ENCODE measurements at regions not wholly inside any gene's neighbourhood (a gene's known extent, or its start where the extent isn't known, plus 50 kb on each side); places are given as distances from the start of the nearest gene placed in this dataset.

DNA sequence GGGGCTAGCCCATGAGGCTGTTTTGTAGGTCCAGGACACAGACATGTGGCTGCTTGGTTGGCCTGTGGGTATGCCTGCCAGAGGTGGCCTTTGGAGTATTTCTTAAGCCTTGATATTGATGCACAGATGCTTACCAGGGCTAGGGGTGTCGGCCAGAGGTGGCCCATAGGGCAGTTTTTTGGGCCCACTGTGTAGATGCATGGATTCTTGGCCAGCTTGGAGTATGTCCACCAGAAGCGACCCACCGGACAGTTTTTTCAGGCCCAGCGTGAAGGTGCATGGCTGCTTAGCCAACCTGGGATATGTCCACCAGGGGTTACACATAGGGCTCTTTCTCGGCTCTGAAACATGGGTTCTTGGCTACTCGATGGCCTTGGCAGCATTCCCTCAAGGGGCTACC, 1199.1 kb downstream of the CNTNAP5 start:
- no TSS peak for BruUV-seq (replicated peaks)
- no peaks in the 10 kb centered on the region for H3K79me2 ChIP-seq (ENCODE audit: low read length)
- H3K9ac ChIP-seq (ENCODE audit: low read length): no peak overlapping the region
- H3F3A ChIP-seq (ENCODE audit: low read length, unreplicated experiment): no peaks in the 10 kb centered on the region
- POLR2A ChIA-PET (ENCODE audit: unreplicated experiment): no interaction called here
- TF ChIP-seq EZH2phosphoT487 (IDR thresholded peaks at IDR 0.05; ENCODE audit: borderline replicate concordance, low read length): no peak
- no peak for TF ChIP-seq EZH2 (IDR thresholded peaks at IDR 0.05; ENCODE audit: low read length, unreplicated experiment)
- TF ChIP-seq, protein P1, sequence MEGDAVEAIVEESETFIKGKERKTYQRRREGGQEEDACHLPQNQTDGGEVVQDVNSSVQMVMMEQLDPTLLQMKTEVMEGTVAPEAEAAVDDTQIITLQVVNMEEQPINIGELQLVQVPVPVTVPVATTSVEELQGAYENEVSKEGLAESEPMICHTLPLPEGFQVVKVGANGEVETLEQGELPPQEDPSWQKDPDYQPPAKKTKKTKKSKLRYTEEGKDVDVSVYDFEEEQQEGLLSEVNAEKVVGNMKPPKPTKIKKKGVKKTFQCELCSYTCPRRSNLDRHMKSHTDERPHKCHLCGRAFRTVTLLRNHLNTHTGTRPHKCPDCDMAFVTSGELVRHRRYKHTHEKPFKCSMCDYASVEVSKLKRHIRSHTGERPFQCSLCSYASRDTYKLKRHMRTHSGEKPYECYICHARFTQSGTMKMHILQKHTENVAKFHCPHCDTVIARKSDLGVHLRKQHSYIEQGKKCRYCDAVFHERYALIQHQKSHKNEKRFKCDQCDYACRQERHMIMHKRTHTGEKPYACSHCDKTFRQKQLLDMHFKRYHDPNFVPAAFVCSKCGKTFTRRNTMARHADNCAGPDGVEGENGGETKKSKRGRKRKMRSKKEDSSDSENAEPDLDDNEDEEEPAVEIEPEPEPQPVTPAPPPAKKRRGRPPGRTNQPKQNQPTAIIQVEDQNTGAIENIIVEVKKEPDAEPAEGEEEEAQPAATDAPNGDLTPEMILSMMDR (conservative IDR thresholded peaks at IDR 0.05; ENCODE audit: low read depth, low read length): no peak
- CTCF ChIA-PET: no interaction called here
- ATAC-seq: no peak
- H3K9me3 ChIP-seq (ENCODE audit: low read length): peaks cover 13% of the 10 kb centered on the region; the same call in 1 of the 2 replicates
- intact Hi-C loops (cut with micrococcal nuclease): no loop called here
- H3K27ac ChIP-seq (ENCODE audit: low read length): no peak overlapping the region
- H2AFZ ChIP-seq (ENCODE audit: low read length): no peak overlapping the region
- no peak for DNase-seq
- no peaks in the 10 kb centered on the region for H3K9me2 ChIP-seq (replicated peaks; ENCODE audit: low read length)
- H3K4me3 ChIP-seq (ENCODE audit: low read length): no peak overlapping the region
- no peaks in the 10 kb centered on the region for H3K4me1 ChIP-seq (ENCODE audit: insufficient read depth, low read length)
- no peaks in the 10 kb centered on the region for H4K20me1 ChIP-seq (ENCODE audit: low read length)
- H3K27me3 ChIP-seq (ENCODE audit: low read length): no peaks in the 10 kb centered on the region
- no peaks in the 10 kb centered on the region for H3K36me3 ChIP-seq (ENCODE audit: low read depth, low read length)
- no peak overlapping the region for H3K4me2 ChIP-seq (ENCODE audit: low read length)

DNA sequence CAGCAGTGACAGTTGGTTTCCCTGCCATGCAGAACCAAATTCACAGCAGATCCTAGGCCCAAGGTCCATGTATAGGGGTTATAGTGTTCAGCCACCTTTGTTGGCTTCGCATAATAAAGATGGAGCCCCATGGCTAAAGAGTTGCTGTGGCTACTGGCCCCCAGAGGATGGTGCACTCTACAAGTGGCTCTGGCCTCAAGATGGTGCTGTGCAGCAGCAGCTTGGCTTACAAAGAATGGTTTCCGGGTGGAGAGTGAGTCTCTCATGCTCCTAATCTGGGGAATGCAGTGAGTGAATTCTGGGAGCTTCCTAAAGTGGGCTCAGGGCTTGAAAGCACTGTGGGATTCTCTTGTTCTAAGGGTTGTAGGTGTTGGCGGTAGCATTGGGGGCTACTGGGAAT, 1199.7 kb downstream of the CNTNAP5 start:
- CTCF ChIA-PET: no interaction called here
- Histone ChIP-seq H4K20me1 (ENCODE audit: low read length) (no peaks in the 10 kb centered on the region), H3K27ac (ENCODE audit: low read length) (no peak overlapping the region), H3K4me3 (ENCODE audit: low read length) (no peak overlapping the region), H3K9me3 (ENCODE audit: low read length) (peaks cover 10% of the 10 kb centered on the region; the same call in 1 of the 2 replicates), H3K36me3 (ENCODE audit: low read depth, low read length) (no peaks in the 10 kb centered on the region), H3K4me1 (ENCODE audit: insufficient read depth, low read length) (no peaks in the 10 kb centered on the region), H3F3A (ENCODE audit: low read length, unreplicated experiment) (no peaks in the 10 kb centered on the region), H3K9ac (ENCODE audit: low read length) (no peak overlapping the region), H3K27me3 (ENCODE audit: low read length) (no peaks in the 10 kb centered on the region), H3K4me2 (ENCODE audit: low read length) (no peak overlapping the region), H3K9me2 (replicated peaks; ENCODE audit: low read length) (no peaks in the 10 kb centered on the region), H2AFZ (ENCODE audit: low read length) (no peak overlapping the region), H3K79me2 (ENCODE audit: low read length) (no peaks in the 10 kb centered on the region)
- intact Hi-C loops (cut with micrococcal nuclease): no loop called here
- ATAC-seq: no peak
- TF ChIP-seq EZH2phosphoT487 (IDR thresholded peaks at IDR 0.05; ENCODE audit: borderline replicate concordance, low read length) (no peak), EZH2 (IDR thresholded peaks at IDR 0.05; ENCODE audit: low read length, unreplicated experiment) (no peak)
- TF ChIP-seq, protein P1 (conservative IDR thresholded peaks at IDR 0.05; ENCODE audit: low read depth, low read length): no peak
- DNase-seq: no peak
- BruUV-seq (replicated peaks): no TSS peak
- POLR2A ChIA-PET (ENCODE audit: unreplicated experiment): no interaction called here

DNA sequence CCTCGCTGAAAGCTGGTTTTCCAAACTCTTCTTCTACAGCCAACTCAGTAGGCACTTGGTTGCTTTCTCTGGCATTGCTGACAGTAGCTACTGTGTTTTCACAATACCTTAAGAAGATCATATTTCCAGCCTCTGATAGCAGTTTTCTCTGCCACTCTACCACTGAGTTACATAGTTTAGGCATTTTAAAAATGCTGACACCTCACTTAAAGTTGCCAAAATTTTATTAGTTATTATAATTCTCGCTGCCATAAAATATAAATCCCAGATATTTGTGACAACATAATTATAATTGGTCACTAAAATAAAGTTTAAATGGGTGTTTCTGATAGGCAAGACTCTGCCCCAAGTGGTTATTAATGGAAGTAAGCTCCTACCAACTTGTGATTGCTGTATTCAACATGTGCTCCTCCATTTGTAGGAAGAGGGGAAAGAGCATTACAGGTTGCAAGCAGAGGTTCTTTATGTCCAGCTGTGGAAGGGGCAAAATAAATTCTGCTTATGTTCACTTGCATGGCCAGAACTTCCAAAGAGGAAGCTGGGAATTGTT, 1202.8 kb downstream of the CNTNAP5 start:
- ATAC-seq (no peak), DNase-seq (no peak)
- Histone ChIP-seq H3K9me3 (ENCODE audit: low read length) (no peaks in the 10 kb centered on the region; the same call in 1 of the 2 replicates), H3K4me1 (ENCODE audit: insufficient read depth, low read length) (no peaks in the 10 kb centered on the region), H2AFZ (ENCODE audit: low read length) (no peak overlapping the region), H3K9me2 (replicated peaks; ENCODE audit: low read length) (no peaks in the 10 kb centered on the region), H3F3A (ENCODE audit: low read length, unreplicated experiment) (no peaks in the 10 kb centered on the region), H3K27ac (ENCODE audit: low read length) (no peak overlapping the region), H3K79me2 (ENCODE audit: low read length) (no peaks in the 10 kb centered on the region), H3K4me3 (ENCODE audit: low read length) (no peak overlapping the region), H3K36me3 (ENCODE audit: low read depth, low read length) (no peaks in the 10 kb centered on the region), H4K20me1 (ENCODE audit: low read length) (no peaks in the 10 kb centered on the region), H3K4me2 (ENCODE audit: low read length) (no peak overlapping the region), H3K27me3 (ENCODE audit: low read length) (no peaks in the 10 kb centered on the region), H3K9ac (ENCODE audit: low read length) (no peak overlapping the region)
- intact Hi-C loops (cut with micrococcal nuclease): no loop called here
- CTCF ChIA-PET: interaction anchor here (0.6 kb wide), 1 partner anchor 286 kb away, joined by 4 read pairs; no protein-coding TSS in a partner anchor
- POLR2A ChIA-PET (ENCODE audit: unreplicated experiment): no interaction called here
- TF ChIP-seq, protein P1 (conservative IDR thresholded peaks at IDR 0.05; ENCODE audit: low read depth, low read length): peak; percentile 30; the same call in 1 of the 2 replicates
- TF ChIP-seq EZH2phosphoT487 (IDR thresholded peaks at IDR 0.05; ENCODE audit: borderline replicate concordance, low read length) (no peak), EZH2 (IDR thresholded peaks at IDR 0.05; ENCODE audit: low read length, unreplicated experiment) (no peak)
- no TSS peak for BruUV-seq (replicated peaks)
